Keratinocyte (primary cell): ENCODE measurements at regions not wholly inside any gene's neighbourhood (a gene's known extent, or its start where the extent isn't known, plus 50 kb on each side); places are given as distances from the start of the nearest gene placed in this dataset.

Experiments used
- DNase-seq: peaks from one replicate; pipeline ENCODE4 v3.0.0-alpha.2; 2011; ENCODE audit warnings: low read depth, missing footprints, low spot score
- FAIRE-seq: peaks from 2 replicates; lab custom pipeline; 2011; peaks lifted over from hg19 to GRCh38; lab: Jason Lieb, UNC
- H2AFZ ChIP-seq: 2 replicates; pipeline ENCODE4 v1.6.0; 2012; ENCODE audit warnings: low read length, control low read depth, inconsistent platforms; ENCODE audit not compliant: control insufficient read depth
- H3K27ac ChIP-seq: 2 replicates; pipeline ENCODE4 v1.5.1; 2011; ENCODE audit warnings: low read length; ENCODE audit not compliant: control insufficient read depth, insufficient read depth
- H3K27me3 ChIP-seq: 3 replicates; pipeline ENCODE4 v1.6.0; 2011; ENCODE audit warnings: low read length; ENCODE audit not compliant: control insufficient read depth, insufficient read depth; ENCODE audit errors: extremely low read depth
- H3K36me3 ChIP-seq, 2 experiments: 2 replicates in 1 of 2; 3 replicates in 1 of 2; pipeline ENCODE4 v1.5.1; 2011; ENCODE audit warnings: low read length in 2 of 2, mild to moderate bottlenecking in 1 of 2; ENCODE audit not compliant: control insufficient read depth in 2 of 2, insufficient read depth in 2 of 2; ENCODE audit errors: extremely low read depth in 1 of 2
- H3K4me1 ChIP-seq: 3 replicates; pipeline ENCODE4 v1.5.1; 2011; ENCODE audit warnings: low read length; ENCODE audit not compliant: control insufficient read depth, insufficient read depth; ENCODE audit errors: extremely low read depth
- H3K4me2 ChIP-seq: 3 replicates; pipeline ENCODE4 v1.6.0; 2011; ENCODE audit warnings: low read depth, low read length; ENCODE audit not compliant: control insufficient read depth, insufficient read depth; ENCODE audit errors: extremely low read depth
- H3K4me3 ChIP-seq, 3 experiments: fragments of 200-600 bp in 1 of 3; sonication (generic) in 1 of 3; 2 replicates in 2 of 3; 3 replicates in 1 of 3; pipeline ENCODE4 v1.5.1; 2011 to 2016; ENCODE audit warnings: low read length in 3 of 3, mild to moderate bottlenecking in 3 of 3, control low read depth in 2 of 3, inconsistent platforms in 1 of 3, low read depth in 1 of 3, mixed read lengths in 1 of 3, mixed run types in 1 of 3, moderate library complexity in 1 of 3; ENCODE audit not compliant: control insufficient read depth in 2 of 3, insufficient read depth in 2 of 3; ENCODE audit errors: extremely low read depth in 1 of 3
- H3K79me2 ChIP-seq: 2 replicates; pipeline ENCODE4 v1.6.0; 2012; ENCODE audit warnings: low read length; ENCODE audit not compliant: control insufficient read depth, insufficient read depth
- H3K9ac ChIP-seq: 3 replicates; pipeline ENCODE4 v1.6.0; 2011; ENCODE audit warnings: low read length; ENCODE audit not compliant: control insufficient read depth, insufficient read depth; ENCODE audit errors: extremely low read depth
- H3K9me1 ChIP-seq: 3 replicates; pipeline ENCODE4 v1.6.0; 2011; ENCODE audit warnings: low read length; ENCODE audit not compliant: control insufficient read depth, insufficient read depth; ENCODE audit errors: extremely low read depth
- H3K9me3 ChIP-seq: 2 replicates; pipeline ENCODE4 v1.5.1; 2012; ENCODE audit warnings: low read depth, low read length; ENCODE audit not compliant: control insufficient read depth
- H4K20me1 ChIP-seq: 3 replicates; pipeline ENCODE4 v1.6.0; 2011; ENCODE audit warnings: low read length; ENCODE audit not compliant: control insufficient read depth, insufficient read depth; ENCODE audit errors: extremely low read depth
- EZH2 ChIP-seq: IDR thresholded peaks from one replicate; pipeline ENCODE4 v1.6.1; 2012; ENCODE audit warnings: inconsistent platforms, mild to moderate bottlenecking, low read length, moderate library complexity
- dilution Hi-C: fragments of 300-500 bp; cut with MboI; formaldehyde crosslinking; loops from one replicate; pipeline ENCODE4 v1.7.0; 2020; ENCODE audit warnings: low sequenced_read_pairs; ENCODE audit not compliant: extremely low pct_ligation_motif_present
- TF ChIP-seq, protein P1 (sequence below), 3 experiments: IDR thresholded peaks in 1 of 3; conservative IDR thresholded peaks in 1 of 3; optimal IDR thresholded peaks in 1 of 3; 2 replicates in 2 of 3; 3 replicates in 1 of 3; pipeline versions ENCODE3 to v1.5.1; 2011; ENCODE audit warnings: low read length in 3 of 3, mild to moderate bottlenecking in 3 of 3, moderate library complexity in 2 of 3, control low read depth in 1 of 3, inconsistent platforms in 1 of 3; ENCODE audit not compliant: insufficient read depth in 2 of 3; ENCODE audit errors: extremely low read depth in 1 of 3

GRCh38 chr2:116754381-116755101 is 1060.0 kb upstream of the DDX18 start:
- Histone ChIP-seq H3K27me3 (no peaks in the 10 kb centered on the region), H3K4me2 (no peak overlapping the region), H3K79me2 (no peaks in the 10 kb centered on the region), H3K4me3 (no peak overlapping the region), H2AFZ (no peak overlapping the region), H3K9me1 (no peaks in the 10 kb centered on the region), H3K9me3 (no peaks in the 10 kb centered on the region), H3K9ac (no peak overlapping the region), H3K4me1 (no peaks in the 10 kb centered on the region), H3K36me3 (no peaks in the 10 kb centered on the region), H3K27ac (no peak overlapping the region), H4K20me1 (no peaks in the 10 kb centered on the region)
- FAIRE-seq (no peak), DNase-seq (no peak)
- dilution Hi-C loops: no loop called here
- no peak for TF ChIP-seq EZH2
- TF ChIP-seq, protein P1, sequence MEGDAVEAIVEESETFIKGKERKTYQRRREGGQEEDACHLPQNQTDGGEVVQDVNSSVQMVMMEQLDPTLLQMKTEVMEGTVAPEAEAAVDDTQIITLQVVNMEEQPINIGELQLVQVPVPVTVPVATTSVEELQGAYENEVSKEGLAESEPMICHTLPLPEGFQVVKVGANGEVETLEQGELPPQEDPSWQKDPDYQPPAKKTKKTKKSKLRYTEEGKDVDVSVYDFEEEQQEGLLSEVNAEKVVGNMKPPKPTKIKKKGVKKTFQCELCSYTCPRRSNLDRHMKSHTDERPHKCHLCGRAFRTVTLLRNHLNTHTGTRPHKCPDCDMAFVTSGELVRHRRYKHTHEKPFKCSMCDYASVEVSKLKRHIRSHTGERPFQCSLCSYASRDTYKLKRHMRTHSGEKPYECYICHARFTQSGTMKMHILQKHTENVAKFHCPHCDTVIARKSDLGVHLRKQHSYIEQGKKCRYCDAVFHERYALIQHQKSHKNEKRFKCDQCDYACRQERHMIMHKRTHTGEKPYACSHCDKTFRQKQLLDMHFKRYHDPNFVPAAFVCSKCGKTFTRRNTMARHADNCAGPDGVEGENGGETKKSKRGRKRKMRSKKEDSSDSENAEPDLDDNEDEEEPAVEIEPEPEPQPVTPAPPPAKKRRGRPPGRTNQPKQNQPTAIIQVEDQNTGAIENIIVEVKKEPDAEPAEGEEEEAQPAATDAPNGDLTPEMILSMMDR (optimal IDR thresholded peaks at IDR 0.05 in 1 of 3, IDR thresholded peaks at IDR 0.05 in 1 of 3, conservative IDR thresholded peaks at IDR 0.05 in 1 of 3; ENCODE audit: extremely low read depth in 1 of 3, insufficient read depth in 2 of 3, low read length in 3 of 3): no peak

DNA sequence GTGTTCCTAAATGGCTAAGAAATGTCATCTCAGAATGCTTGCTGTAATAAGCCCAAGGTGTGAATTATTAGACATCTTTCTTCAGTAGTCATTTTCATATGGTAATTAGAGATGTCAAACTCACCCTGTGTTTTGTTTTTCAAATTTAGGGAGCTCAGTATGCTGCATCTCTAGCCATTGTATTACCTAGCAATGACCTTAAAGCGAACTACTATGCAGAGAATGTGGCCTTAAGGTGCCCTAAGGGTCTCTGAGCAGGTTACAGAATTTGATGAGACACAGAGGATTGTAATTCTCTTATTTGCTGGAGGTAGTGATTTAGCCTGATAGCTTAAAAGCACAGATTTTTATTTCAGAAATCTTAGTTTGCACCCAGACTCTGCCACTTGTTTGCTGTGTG is 1052.6 kb upstream of the DDX18 start:
- no peak overlapping the region for H3K4me3 ChIP-seq
- H3K9ac ChIP-seq: no peak overlapping the region
- no peak for DNase-seq
- no peaks in the 10 kb centered on the region for H3K36me3 ChIP-seq
- no peaks in the 10 kb centered on the region for H3K9me3 ChIP-seq
- H3K9me1 ChIP-seq: no peaks in the 10 kb centered on the region
- no peak overlapping the region for H2AFZ ChIP-seq
- H4K20me1 ChIP-seq: no peaks in the 10 kb centered on the region
- H3K4me2 ChIP-seq: no peak overlapping the region
- dilution Hi-C loops: no loop called here
- no peak overlapping the region for H3K27ac ChIP-seq
- TF ChIP-seq EZH2: no peak
- TF ChIP-seq, protein P1 (optimal IDR thresholded peaks at IDR 0.05 in 1 of 3, IDR thresholded peaks at IDR 0.05 in 1 of 3, conservative IDR thresholded peaks at IDR 0.05 in 1 of 3; ENCODE audit: extremely low read depth in 1 of 3, insufficient read depth in 2 of 3, low read length in 3 of 3): no peak
- no peaks in the 10 kb centered on the region for H3K79me2 ChIP-seq
- H3K27me3 ChIP-seq: no peaks in the 10 kb centered on the region
- H3K4me1 ChIP-seq: no peaks in the 10 kb centered on the region
- no peak for FAIRE-seq
